ENCODE measurements at regions not wholly inside any gene's neighbourhood (a gene's known extent, or its start where the extent isn't known, plus 50 kb on each side); places are given as distances from the start of the nearest gene placed in this dataset.

DNA sequence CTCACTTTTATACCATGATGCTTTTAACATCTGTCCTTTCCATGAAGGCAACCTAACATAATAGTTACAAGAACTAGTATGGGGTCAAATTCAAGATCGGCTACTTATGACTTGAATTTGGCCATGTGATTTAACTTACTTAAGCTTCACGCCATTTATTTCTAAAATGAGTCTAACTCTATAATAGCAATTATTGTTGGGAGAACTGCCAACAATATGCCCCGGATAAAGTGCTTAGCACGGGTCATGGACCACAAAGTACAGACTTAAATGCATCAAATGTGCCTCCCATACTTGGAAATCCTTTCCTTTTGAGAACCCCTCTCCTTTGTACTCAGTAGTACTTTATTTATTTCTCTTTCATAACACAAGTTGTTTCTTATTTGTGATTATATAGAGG, 1603.6 kb upstream of the GOT2 start:
- Histone ChIP-seq H3K27ac (no peak overlapping the region), H3K4me1 (no peaks in the 10 kb centered on the region), H3K9me3 (peaks cover 0 to 3% (median under 1%) of the 10 kb centered on the region in 4 donors), H3K4me3 (no peak overlapping the region), H3K36me3 (no peaks in the 10 kb centered on the region), H3K27me3 (no peaks in the 10 kb centered on the region)
- intact Hi-C loops (cut with DNase I; ENCODE audit: low total_unique reads) = no loop called here
- DNase-seq = no peak
- TF ChIP-seq EP300 (IDR thresholded peaks at IDR 0.05) (no peak), POLR2AphosphoS5 (IDR thresholded peaks at IDR 0.05) (no peak), POLR2A (IDR thresholded peaks at IDR 0.05) (no peak)
- TF ChIP-seq, protein P1, sequence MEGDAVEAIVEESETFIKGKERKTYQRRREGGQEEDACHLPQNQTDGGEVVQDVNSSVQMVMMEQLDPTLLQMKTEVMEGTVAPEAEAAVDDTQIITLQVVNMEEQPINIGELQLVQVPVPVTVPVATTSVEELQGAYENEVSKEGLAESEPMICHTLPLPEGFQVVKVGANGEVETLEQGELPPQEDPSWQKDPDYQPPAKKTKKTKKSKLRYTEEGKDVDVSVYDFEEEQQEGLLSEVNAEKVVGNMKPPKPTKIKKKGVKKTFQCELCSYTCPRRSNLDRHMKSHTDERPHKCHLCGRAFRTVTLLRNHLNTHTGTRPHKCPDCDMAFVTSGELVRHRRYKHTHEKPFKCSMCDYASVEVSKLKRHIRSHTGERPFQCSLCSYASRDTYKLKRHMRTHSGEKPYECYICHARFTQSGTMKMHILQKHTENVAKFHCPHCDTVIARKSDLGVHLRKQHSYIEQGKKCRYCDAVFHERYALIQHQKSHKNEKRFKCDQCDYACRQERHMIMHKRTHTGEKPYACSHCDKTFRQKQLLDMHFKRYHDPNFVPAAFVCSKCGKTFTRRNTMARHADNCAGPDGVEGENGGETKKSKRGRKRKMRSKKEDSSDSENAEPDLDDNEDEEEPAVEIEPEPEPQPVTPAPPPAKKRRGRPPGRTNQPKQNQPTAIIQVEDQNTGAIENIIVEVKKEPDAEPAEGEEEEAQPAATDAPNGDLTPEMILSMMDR (IDR thresholded peaks at IDR 0.05) = no peak
- WGBS, 5 donors = 47 to 77% (median 58%) methylated on average over 4 of the region's 4 CpGs

DNA sequence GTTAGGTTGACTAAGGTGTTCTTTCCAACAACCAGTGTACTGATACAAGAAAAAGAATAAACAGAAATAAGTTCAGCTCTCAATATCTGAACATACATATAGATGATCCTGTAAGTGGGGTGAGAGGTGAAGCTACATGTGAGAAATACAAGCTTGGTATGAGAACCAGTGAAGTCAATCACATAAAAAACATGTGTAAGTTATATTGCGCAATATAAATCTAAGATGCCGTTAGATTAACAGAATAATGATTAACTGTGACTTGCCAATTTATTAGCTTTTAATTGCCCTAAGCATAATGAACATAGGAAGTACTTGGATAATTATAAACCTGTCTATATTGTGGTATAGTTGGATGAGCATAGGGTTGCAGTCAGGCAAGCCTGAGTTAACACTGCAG, 1597.1 kb upstream of the GOT2 start:
- H3K4me1 ChIP-seq = no peaks in the 10 kb centered on the region
- no peak for DNase-seq
- H3K4me3 ChIP-seq = no peak overlapping the region
- no peaks in the 10 kb centered on the region for H3K27me3 ChIP-seq
- no peaks in the 10 kb centered on the region for H3K36me3 ChIP-seq
- intact Hi-C loops (cut with DNase I; ENCODE audit: low total_unique reads) = no loop called here
- peaks cover 0 to 9% (median 4%) of the 10 kb centered on the region in 4 donors for H3K9me3 ChIP-seq
- TF ChIP-seq, protein P1 (IDR thresholded peaks at IDR 0.05) = no peak
- TF ChIP-seq EP300 (IDR thresholded peaks at IDR 0.05) = no peak
- no peak for TF ChIP-seq POLR2A (IDR thresholded peaks at IDR 0.05)
- no peak for TF ChIP-seq POLR2AphosphoS5 (IDR thresholded peaks at IDR 0.05)
- WGBS, 5 donors = 34 to 43% (median 35%) methylated on average over 2 of the region's 2 CpGs
- no peak overlapping the region for H3K27ac ChIP-seq

DNA sequence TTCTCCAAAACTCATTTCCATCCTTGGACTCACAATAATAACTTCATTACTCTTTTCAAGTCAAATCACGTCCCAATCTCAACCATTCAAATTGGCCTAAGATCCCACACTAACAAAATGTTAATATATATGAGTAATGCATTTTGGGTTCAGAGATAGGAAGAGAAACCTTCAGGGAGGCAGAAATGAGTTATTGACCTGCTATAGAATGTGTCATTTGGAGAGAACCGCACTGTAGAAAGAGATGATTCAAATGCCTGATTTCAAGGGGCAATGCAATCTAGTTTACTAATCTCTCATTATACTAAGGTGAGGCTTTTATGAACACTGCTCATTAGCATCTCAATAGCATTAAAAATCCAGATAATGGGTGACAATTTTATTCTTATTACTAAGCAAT, 1595.0 kb upstream of the GOT2 start:
- TF ChIP-seq POLR2AphosphoS5 (IDR thresholded peaks at IDR 0.05) = no peak
- TF ChIP-seq, protein P1 (IDR thresholded peaks at IDR 0.05) = no peak
- TF ChIP-seq POLR2A (IDR thresholded peaks at IDR 0.05) = no peak
- TF ChIP-seq EP300 (IDR thresholded peaks at IDR 0.05) = no peak
- peaks cover 0 to 9% (median 4%) of the 10 kb centered on the region in 4 donors for H3K9me3 ChIP-seq

DNA sequence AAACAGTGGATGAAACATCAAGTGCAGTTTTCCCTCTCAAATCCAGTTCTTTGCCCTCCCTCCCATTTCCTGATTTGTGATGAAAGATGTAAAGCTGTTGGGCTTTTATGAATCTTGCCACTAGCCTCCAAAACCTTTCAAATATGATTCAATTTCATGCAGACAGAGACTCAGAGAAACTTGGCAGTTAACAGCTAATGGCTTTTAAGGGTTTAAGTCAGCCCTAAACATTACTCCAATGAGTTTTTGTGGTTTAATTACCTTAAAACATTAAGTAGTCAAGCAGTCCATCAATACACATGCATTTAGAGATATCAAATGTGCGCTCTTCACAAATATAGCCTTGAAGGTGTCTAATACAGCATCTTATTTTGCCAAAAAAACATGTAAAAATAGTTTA, 1594.0 kb upstream of the GOT2 start:
- no peak for TF ChIP-seq EP300 (IDR thresholded peaks at IDR 0.05)
- TF ChIP-seq, protein P1 (IDR thresholded peaks at IDR 0.05) = no peak
- TF ChIP-seq POLR2AphosphoS5 (IDR thresholded peaks at IDR 0.05) = no peak
- TF ChIP-seq POLR2A (IDR thresholded peaks at IDR 0.05) = no peak
- intact Hi-C loops (cut with DNase I; ENCODE audit: low total_unique reads) = no loop called here
- DNase-seq = no peak
- Histone ChIP-seq H3K27me3 (no peaks in the 10 kb centered on the region), H3K4me3 (no peak overlapping the region), H3K4me1 (no peaks in the 10 kb centered on the region), H3K27ac (no peak overlapping the region), H3K36me3 (no peaks in the 10 kb centered on the region), H3K9me3 (peaks cover 0 to 9% (median 4%) of the 10 kb centered on the region in 4 donors)
- 74 to 92% (median 90%) methylated on average over 1 of the region's 1 CpG for WGBS, 5 donors

More for the DNA sequence above, 1595.0 kb upstream of the GOT2 start:
- no peak for DNase-seq
- no peaks in the 10 kb centered on the region for H3K4me1 ChIP-seq
- no peaks in the 10 kb centered on the region for H3K36me3 ChIP-seq
- no peak overlapping the region for H3K4me3 ChIP-seq
- intact Hi-C loops (cut with DNase I; ENCODE audit: low total_unique reads) = no loop called here
- H3K27me3 ChIP-seq = no peaks in the 10 kb centered on the region
- 85 to 95% (median 91%) methylated on average over 2 of the region's 2 CpGs for WGBS, 5 donors
- H3K27ac ChIP-seq = no peak overlapping the region

Data from stomach (tissue), 8 donors.